Endothelial cell of umbilical vein (primary cell): ENCODE measurements at regions not wholly inside any gene's neighbourhood (a gene's known extent, or its start where the extent isn't known, plus 50 kb on each side); places are given as distances from the start of the nearest gene placed in this dataset.

Experiments used
- BruUV-seq: library from RNA; stranded (reverse); fragments of 400-500 nt; replicated peaks from 2 replicates; lab custom pipeline; 2021; lab: Mats Ljungman, UMichigan
- CTCF ChIA-PET: fragments of 300-600, 350-600 bp; sonication (Branson Sonifier 250); formaldehyde crosslinking; loops from one replicate; lab custom pipeline; 2021; ENCODE audit warnings: antibody characterized with exemption, inconsistent platforms; lab: Charles Lee
- POLR2A ChIA-PET: fragments of 300-600, 350-600 bp; sonication (Branson Sonifier 250); formaldehyde crosslinking; loops from one replicate; lab custom pipeline; 2021; ENCODE audit warnings: antibody characterized with exemption, inconsistent platforms; lab: Charles Lee
- DNase-seq: peaks from one replicate; pipeline ENCODE4 v3.0.0-alpha.2; 2011; ENCODE audit warnings: low read depth, low spot score
- FAIRE-seq: peaks from 2 replicates; lab custom pipeline; 2011; peaks lifted over from hg19 to GRCh38; lab: Jason Lieb, UNC
- H2AFZ ChIP-seq: 2 replicates; pipeline ENCODE4 v1.6.0; 2012; ENCODE audit warnings: low read depth, low read length, control low read depth, inconsistent platforms
- H3K27ac ChIP-seq: 2 replicates; pipeline ENCODE4 v1.5.1; 2011; ENCODE audit warnings: low read depth, mild to moderate bottlenecking, control low read depth, low read length, moderate library complexity; ENCODE audit not compliant: insufficient read depth
- H3K27me3 ChIP-seq, 2 experiments: 2 replicates each; pipeline versions ENCODE4 v1.6.0 to v1.6.1; 2011; ENCODE audit warnings: low read length in 2 of 2, mixed read lengths in 1 of 2; ENCODE audit not compliant: control insufficient read depth in 2 of 2, insufficient read depth in 2 of 2
- H3K36me3 ChIP-seq, 2 experiments: 2 replicates in 1 of 2; 3 replicates in 1 of 2; pipeline ENCODE4 v1.5.1; 2011; ENCODE audit warnings: low read length in 2 of 2, mild to moderate bottlenecking in 1 of 2, moderate library complexity in 1 of 2; ENCODE audit not compliant: control insufficient read depth in 2 of 2, insufficient read depth in 2 of 2; ENCODE audit errors: extremely low read depth in 1 of 2
- H3K4me1 ChIP-seq: 3 replicates; pipeline ENCODE4 v1.5.1; 2011; ENCODE audit warnings: mild to moderate bottlenecking, low read length; ENCODE audit not compliant: control insufficient read depth, insufficient read depth; ENCODE audit errors: extremely low read depth
- H3K4me2 ChIP-seq: 2 replicates; pipeline ENCODE4 v1.6.1; 2011; ENCODE audit warnings: low read length, control low read depth, mixed read lengths; ENCODE audit not compliant: insufficient read depth
- H3K4me3 ChIP-seq, 3 experiments: fragments of 200-600 bp in 1 of 3; sonication (generic), shearing (Covaris generic) in 1 of 3; replicated peaks in 1 of 3; 2 replicates each; pipeline ENCODE4 v1.5.1; 2011 to 2016; ENCODE audit warnings: control low read depth in 3 of 3, low read length in 3 of 3, mild to moderate bottlenecking in 2 of 3, inconsistent platforms in 1 of 3, low read depth in 1 of 3, moderate library complexity in 1 of 3; ENCODE audit not compliant: insufficient read depth in 1 of 3
- H3K79me2 ChIP-seq: 2 replicates; pipeline ENCODE4 v1.6.0; 2012; ENCODE audit warnings: low read length, inconsistent platforms; ENCODE audit not compliant: control insufficient read depth, insufficient read depth
- H3K9ac ChIP-seq: replicated peaks from 2 replicates; pipeline ENCODE3; 2011; ENCODE audit warnings: low read length, control low read depth; ENCODE audit not compliant: insufficient read depth; ENCODE audit errors: extremely low read depth
- H3K9me1 ChIP-seq: replicated peaks from 3 replicates; pipeline ENCODE4 v1.6.0; 2011; ENCODE audit warnings: mild to moderate bottlenecking, low read length; ENCODE audit not compliant: control insufficient read depth, insufficient read depth; ENCODE audit errors: extremely low read depth
- H3K9me3 ChIP-seq: replicated peaks from 2 replicates; pipeline ENCODE4 v1.5.1; 2012; ENCODE audit warnings: low read length, inconsistent platforms; ENCODE audit not compliant: control insufficient read depth, insufficient read depth
- H4K20me1 ChIP-seq: replicated peaks from 2 replicates; pipeline ENCODE3; 2011; ENCODE audit warnings: mild to moderate bottlenecking, low read length; ENCODE audit not compliant: control insufficient read depth, insufficient read depth; ENCODE audit errors: extremely low read depth
- CTCF ChIP-seq, 2 donors: IDR thresholded peaks; 1 replicate in 1 of 2; 2 replicates in 1 of 2; pipeline ENCODE4 v1.5.1; 2011; ENCODE audit warnings: low read length in 2 of 2, mild to moderate bottlenecking in 2 of 2, moderate library complexity in 2 of 2, control low read depth in 1 of 2, inconsistent platforms in 1 of 2, low read depth in 1 of 2; ENCODE audit not compliant: insufficient read depth in 1 of 2; ENCODE audit errors: extremely low read depth in 1 of 2
- EZH2 ChIP-seq: IDR thresholded peaks from 2 replicates; pipeline ENCODE4 v1.6.1; 2012; ENCODE audit warnings: borderline replicate concordance, low read depth, mild to moderate bottlenecking, moderate library complexity, low read length, inconsistent platforms; ENCODE audit not compliant: severe bottlenecking
- FOS ChIP-seq: IDR thresholded peaks from 2 replicates; pipeline ENCODE4 v1.6.1; 2011; ENCODE audit warnings: mild to moderate bottlenecking, low read length, moderate library complexity, borderline replicate concordance; ENCODE audit not compliant: insufficient read depth
- GATA2 ChIP-seq: IDR thresholded peaks from 2 replicates; pipeline ENCODE4 v1.7.0; 2011; ENCODE audit warnings: low read depth, mild to moderate bottlenecking, moderate library complexity, mixed read lengths, low read length; ENCODE audit not compliant: insufficient read length, insufficient read depth
- JUN ChIP-seq: IDR thresholded peaks from 2 replicates; pipeline ENCODE4 v1.6.1; 2011; ENCODE audit warnings: borderline replicate concordance, low read depth; ENCODE audit not compliant: insufficient read length, insufficient read depth
- MAX ChIP-seq: IDR thresholded peaks from 2 replicates; pipeline ENCODE4 v1.6.1; 2011; ENCODE audit not compliant: insufficient read depth, insufficient read length
- MYC ChIP-seq: IDR thresholded peaks from one replicate; pipeline ENCODE4 v1.6.1; 2011; ENCODE audit warnings: mild to moderate bottlenecking, low read depth, low read length
- POLR2A ChIP-seq: IDR thresholded peaks from 2 replicates; pipeline ENCODE4 v1.6.1; 2012; ENCODE audit warnings: low read depth, mild to moderate bottlenecking, control low read depth, low read length
- POLR2AphosphoS5 ChIP-seq: IDR thresholded peaks from 2 replicates; pipeline ENCODE4 v1.6.1; 2012; ENCODE audit warnings: low read depth, mild to moderate bottlenecking, control low read depth, low read length, moderate library complexity; ENCODE audit not compliant: insufficient read depth
- dilution Hi-C: fragments of 300-500 bp; cut with MboI; formaldehyde crosslinking; loops from one replicate; pipeline ENCODE4 v1.15.0; 2019; ENCODE audit warnings: low sequenced_read_pairs; ENCODE audit not compliant: extremely low pct_ligation_motif_present
- intact Hi-C: fragments of 100-400 bp; cut with micrococcal nuclease; formaldehyde crosslinking; loops from one replicate; pipeline ENCODE4 v1.10.0; 2022

- no peak for TF ChIP-seq FOS
- no peak for TF ChIP-seq JUN
- TF ChIP-seq CTCF (IDR thresholded peaks at IDR 0.05; ENCODE audit: extremely low read depth in 1 of 2, insufficient read depth in 1 of 2, low read depth in 1 of 2, low read length in 2 of 2) = no peak
- no peak for TF ChIP-seq POLR2A
- TF ChIP-seq MAX = no peak
- no peak for TF ChIP-seq GATA2
- TF ChIP-seq MYC = no peak
- TF ChIP-seq EZH2 = no peak
- no peak for TF ChIP-seq POLR2AphosphoS5
- H3K4me3 ChIP-seq = peak overlapping the region; percentile 57 to 76 (median 72)
- CTCF ChIA-PET = interaction anchor here (1.0 to 6.5 kb wide), 5 partner anchors 10 to 1480 kb away, joined by 3 to 54 read pairs (median 4); no protein-coding TSS in a partner anchor
- H3K4me1 ChIP-seq = peaks cover 24% of the 10 kb centered on the region
- H2AFZ ChIP-seq = peak overlapping the region; percentile 99
- H3K79me2 ChIP-seq = peaks cover 15% of the 10 kb centered on the region
- H3K4me2 ChIP-seq = peak overlapping the region; percentile 90
- peak; percentile 37 for DNase-seq
- peak overlapping the region; percentile 64 for H3K9ac ChIP-seq
- no peaks in the 10 kb centered on the region for H3K9me1 ChIP-seq
- TSS peak; percentile 29 for BruUV-seq
- H3K27ac ChIP-seq = peak overlapping the region; percentile 70
- H3K27me3 ChIP-seq = no peaks in the 10 kb centered on the region
- intact Hi-C loops (loop anchor here (1.0 to 2.0 kb wide), 3 partner anchors 872 to 1480 kb away; no protein-coding TSS in a partner anchor), dilution Hi-C loops (no loop called here)
- POLR2A ChIA-PET = no interaction called here
- no peaks in the 10 kb centered on the region for H3K36me3 ChIP-seq
- no peak for FAIRE-seq
- H4K20me1 ChIP-seq = no peaks in the 10 kb centered on the region
- no peaks in the 10 kb centered on the region for H3K9me3 ChIP-seq
These were observed 532.1 kb upstream of the SEMA6D start for GRCh38 chr15:47184908-47185801.
